HUES64 (cell line): ENCODE measurements at regions not wholly inside any gene's neighbourhood (a gene's known extent, or its start where the extent isn't known, plus 50 kb on each side); places are given as distances from the start of the nearest gene placed in this dataset.
"Not testable (repeated sequence)": the region's sequence is repeated elsewhere in the genome, so short reads cannot be mapped to it uniquely, and the experiment has no call there.

Experiments
- H3K27ac ChIP-seq: 2 replicates; pipeline ENCODE4 v1.7.0; 2013; ENCODE audit warnings: low read depth, low read length, inconsistent platforms
- H3K27me3 ChIP-seq: 2 replicates; pipeline ENCODE4 v1.6.1; 2013; ENCODE audit warnings: mild to moderate bottlenecking, low read length; ENCODE audit not compliant: insufficient read depth
- H3K36me3 ChIP-seq: 2 replicates; pipeline ENCODE4 v1.6.1; 2013; ENCODE audit warnings: mild to moderate bottlenecking, low read length; ENCODE audit not compliant: insufficient read depth
- H3K4me1 ChIP-seq: 2 replicates; pipeline ENCODE4 v1.6.1; 2013; ENCODE audit warnings: mild to moderate bottlenecking, low read length, moderate library complexity; ENCODE audit not compliant: insufficient read depth
- H3K4me3 ChIP-seq: 2 replicates; pipeline ENCODE4 v1.5.1; 2013; ENCODE audit warnings: mild to moderate bottlenecking, low read length, moderate library complexity
- H3K9ac ChIP-seq: 2 replicates; pipeline ENCODE4 v1.6.1; 2013; ENCODE audit warnings: mild to moderate bottlenecking, low read depth, low read length
- H3K9me3 ChIP-seq: 2 replicates; pipeline ENCODE4 v1.6.1; 2013; ENCODE audit warnings: low read depth, low read length; ENCODE audit not compliant: insufficient read depth
- WGBS: fragments of 150-250, 120-280 bp; methylation state at CpG from one replicate; pipeline ENCODE4 v1.1.7; 2013; ENCODE audit warnings: missing lambda C conversion rate; 5-methylcytosine and 5-hydroxymethylcytosine counted together

DNA sequence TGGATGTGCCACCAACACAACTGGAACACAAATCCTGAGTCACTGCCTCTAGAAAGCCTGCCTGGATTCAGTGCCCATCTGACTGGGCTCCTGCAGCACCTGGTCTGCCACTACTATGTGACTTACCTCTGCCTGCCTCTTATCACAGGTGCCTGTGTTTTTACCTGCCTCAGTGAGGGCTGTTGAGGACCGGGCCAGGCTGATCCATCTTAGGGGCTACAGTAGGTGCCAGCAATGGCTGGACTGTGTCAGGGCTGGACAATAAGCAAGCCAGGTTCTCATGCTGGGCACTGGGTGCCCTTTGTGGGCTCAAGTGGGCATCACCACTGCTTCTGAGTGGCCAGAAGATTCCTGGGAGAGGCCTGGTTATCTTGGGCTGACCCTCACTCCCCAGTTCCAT lies 948.6 kb upstream of the TPTE start:
- not testable (repeated sequence) for H3K4me3 ChIP-seq, H3K36me3 ChIP-seq, H3K27me3 ChIP-seq, H3K27ac ChIP-seq, H3K4me1 ChIP-seq, H3K9ac ChIP-seq
- 88% methylated on average over 1 of the region's 1 CpG for WGBS
- H3K9me3 ChIP-seq: peaks cover 14% of the 10 kb centered on the region; the same call in 1 of the 2 replicates

- no CpG with 5 or more reads among the region's 1 CpG for WGBS
- H3K36me3 ChIP-seq, H3K4me1 ChIP-seq, H3K9ac ChIP-seq, H3K27me3 ChIP-seq, H3K27ac ChIP-seq, H3K4me3 ChIP-seq: not testable (repeated sequence)
- H3K9me3 ChIP-seq: peaks cover 12% of the 10 kb centered on the region; the same call in 1 of the 2 replicates
Observed at GRCh38 chr21:9573528-9573927, 947.9 kb upstream of the TPTE start.

GRCh38 chr21:9579275-9579674 lies 942.1 kb upstream of the TPTE start:
- H3K27ac ChIP-seq, H3K9ac ChIP-seq, H3K4me3 ChIP-seq, H3K27me3 ChIP-seq, H3K9me3 ChIP-seq, H3K4me1 ChIP-seq, H3K36me3 ChIP-seq: not testable (repeated sequence)
- 92% methylated on average over 7 of the region's 17 CpGs for WGBS

DNA sequence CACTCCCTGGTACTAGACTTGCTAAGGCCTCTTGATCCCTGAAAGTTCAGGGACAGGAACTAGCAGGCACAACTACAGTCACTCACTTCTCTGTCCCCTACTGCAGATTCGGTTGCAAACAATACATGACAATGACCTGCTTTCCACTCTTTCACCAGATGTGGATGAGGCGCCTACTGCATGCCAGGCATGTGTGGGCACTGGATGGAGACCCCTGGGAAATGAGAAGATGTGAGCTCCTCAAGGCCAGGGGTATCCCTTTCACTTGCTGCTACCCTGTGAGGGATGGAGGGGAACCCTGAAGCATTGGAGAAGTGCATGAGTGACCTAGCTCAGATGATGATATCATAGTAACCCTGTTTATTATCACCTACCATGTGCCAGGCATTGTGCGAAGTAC lies 933.4 kb upstream of the TPTE start:
- H3K4me3 ChIP-seq, H3K9ac ChIP-seq, H3K36me3 ChIP-seq, H3K27me3 ChIP-seq, H3K4me1 ChIP-seq, H3K27ac ChIP-seq: not testable (repeated sequence)
- peaks cover 11% of the 10 kb centered on the region for H3K9me3 ChIP-seq
- WGBS: 40% methylated on average over 2 of the region's 3 CpGs

DNA sequence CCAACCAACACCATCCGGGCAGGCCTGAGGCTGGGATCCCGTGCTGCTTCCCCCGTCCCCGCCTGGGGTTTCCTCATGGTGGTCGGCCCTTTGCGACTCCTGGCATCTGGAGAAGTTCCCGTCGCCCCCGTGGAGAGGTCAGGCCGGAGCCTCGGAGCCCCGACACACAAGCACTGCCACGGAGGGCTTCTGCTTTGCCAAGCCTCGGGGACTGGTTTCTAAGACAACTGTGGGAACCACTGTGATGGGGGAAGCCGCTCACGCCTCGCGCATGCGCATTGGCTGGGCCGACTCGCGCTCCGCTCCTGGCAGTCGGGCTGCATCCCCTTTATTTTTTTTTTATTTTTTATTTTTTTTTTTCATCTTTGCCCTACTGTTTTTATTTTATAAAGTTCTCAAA lies 928.8 kb upstream of the TPTE start:
- WGBS: no CpG with 5 or more reads among the region's 24 CpGs
- not testable (repeated sequence) for H3K4me3 ChIP-seq, H3K4me1 ChIP-seq, H3K9me3 ChIP-seq, H3K9ac ChIP-seq, H3K27me3 ChIP-seq, H3K27ac ChIP-seq, H3K36me3 ChIP-seq

DNA sequence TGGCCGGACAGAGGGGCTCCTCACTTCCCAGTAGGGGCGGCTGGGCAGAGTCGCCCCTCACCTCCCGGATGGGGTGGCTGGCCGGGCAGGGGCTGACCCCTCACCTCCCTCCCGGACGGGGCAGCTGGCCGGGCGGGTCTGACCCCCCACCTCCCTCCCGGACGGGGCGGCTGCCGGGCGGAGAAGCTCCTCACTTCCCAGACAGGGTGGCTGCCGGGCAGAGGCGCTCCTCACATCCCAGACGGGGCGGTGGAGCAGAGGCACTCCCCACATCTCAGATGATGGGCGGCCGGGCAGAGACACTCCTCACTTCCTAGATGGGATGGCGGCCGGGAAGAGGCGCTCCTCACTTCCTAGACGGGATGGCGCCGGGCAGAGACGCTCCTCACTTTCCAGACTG lies 927.7 kb upstream of the TPTE start:
- H3K36me3 ChIP-seq: not testable (repeated sequence)
- WGBS: 84% methylated on average over 13 of the region's 27 CpGs

GRCh38 chr21:9614011-9614410 lies 907.4 kb upstream of the TPTE start:
- H3K36me3 ChIP-seq, H3K4me3 ChIP-seq, H3K4me1 ChIP-seq, H3K27me3 ChIP-seq, H3K27ac ChIP-seq, H3K9ac ChIP-seq, H3K9me3 ChIP-seq: not testable (repeated sequence)
- 88% methylated on average over 14 of the region's 23 CpGs for WGBS

More for the DNA sequence above, 927.7 kb upstream of the TPTE start:
- not testable (repeated sequence) for H3K9me3 ChIP-seq, H3K4me1 ChIP-seq, H3K4me3 ChIP-seq, H3K9ac ChIP-seq, H3K27me3 ChIP-seq, H3K27ac ChIP-seq

GRCh38 chr21:9621121-9621793 lies 900.1 kb upstream of the TPTE start:
- WGBS: no CpG with 5 or more reads among the region's 2 CpGs

DNA sequence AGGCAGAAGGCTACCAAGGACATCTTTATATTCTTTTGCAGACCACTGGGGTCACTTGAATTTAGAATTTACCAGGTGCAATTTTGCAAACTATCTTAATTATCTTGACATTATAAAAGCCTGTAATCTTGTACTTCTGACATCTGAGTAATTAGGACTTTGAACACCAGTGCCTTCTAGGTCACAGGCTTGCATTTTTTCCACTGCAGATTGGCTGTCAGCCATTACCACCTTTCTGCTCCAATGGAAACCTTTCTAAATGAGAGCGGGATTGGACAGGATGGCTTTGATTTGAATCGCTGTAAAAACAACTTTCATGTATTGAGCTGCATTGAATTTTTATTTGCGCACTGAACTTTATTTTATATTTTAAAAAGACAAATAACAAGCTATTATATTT lies 893.3 kb upstream of the TPTE start:
- H3K27me3 ChIP-seq, H3K36me3 ChIP-seq, H3K27ac ChIP-seq, H3K9me3 ChIP-seq, H3K9ac ChIP-seq, H3K4me1 ChIP-seq, H3K4me3 ChIP-seq: not testable (repeated sequence)
- no CpG with 5 or more reads among the region's 3 CpGs for WGBS

More at GRCh38 chr21:9621121-9621793, 900.1 kb upstream of the TPTE start:
- H3K4me1 ChIP-seq, H3K36me3 ChIP-seq, H3K27ac ChIP-seq, H3K4me3 ChIP-seq, H3K9me3 ChIP-seq, H3K27me3 ChIP-seq, H3K9ac ChIP-seq: not testable (repeated sequence)

DNA sequence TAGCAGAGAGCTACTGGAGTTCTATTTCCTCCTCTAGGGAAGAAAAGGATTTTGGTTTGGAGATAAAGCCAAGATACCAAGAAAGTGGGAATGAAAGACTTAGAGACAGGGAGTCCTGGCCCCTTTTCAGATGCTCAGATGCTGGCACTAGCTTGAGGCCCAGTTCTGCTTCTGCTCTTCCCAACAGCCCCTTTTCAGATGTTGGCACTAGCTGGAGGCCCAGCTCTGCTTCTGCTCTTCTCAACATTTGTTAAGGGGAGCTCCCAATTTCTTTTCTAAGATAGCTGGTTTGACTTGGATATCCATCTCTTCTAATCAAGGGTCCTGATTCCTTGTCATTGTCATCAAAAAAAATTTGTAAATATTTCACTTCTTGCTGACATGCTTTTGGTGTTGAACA lies 874.0 kb upstream of the TPTE start:
- peaks cover 56% of the 10 kb centered on the region for H3K9me3 ChIP-seq
- H3K9ac ChIP-seq, H3K27ac ChIP-seq, H3K27me3 ChIP-seq, H3K4me1 ChIP-seq, H3K36me3 ChIP-seq, H3K4me3 ChIP-seq: not testable (repeated sequence)

DNA sequence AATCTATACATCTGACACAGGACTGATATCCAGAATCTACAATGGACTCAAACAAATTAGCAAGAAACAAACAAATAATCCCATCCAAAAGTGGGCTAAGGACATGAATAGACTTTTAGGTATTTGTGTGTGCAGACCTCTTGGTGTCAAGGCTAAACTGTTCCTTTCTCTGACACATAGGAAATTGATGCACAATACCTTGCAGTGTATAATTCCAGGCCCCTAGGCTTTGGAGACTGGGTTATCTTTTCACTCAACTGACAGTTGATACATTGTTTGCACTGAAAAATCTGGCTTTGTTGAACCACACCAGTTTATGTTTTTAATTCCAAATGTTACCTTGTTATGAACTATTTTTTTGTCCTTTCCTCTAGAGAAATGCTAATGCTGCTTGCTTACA lies 873.1 kb upstream of the TPTE start:
- H3K9me3 ChIP-seq: peaks cover 64% of the 10 kb centered on the region
- H3K36me3 ChIP-seq, H3K9ac ChIP-seq, H3K4me1 ChIP-seq, H3K4me3 ChIP-seq, H3K27me3 ChIP-seq, H3K27ac ChIP-seq: not testable (repeated sequence)

DNA sequence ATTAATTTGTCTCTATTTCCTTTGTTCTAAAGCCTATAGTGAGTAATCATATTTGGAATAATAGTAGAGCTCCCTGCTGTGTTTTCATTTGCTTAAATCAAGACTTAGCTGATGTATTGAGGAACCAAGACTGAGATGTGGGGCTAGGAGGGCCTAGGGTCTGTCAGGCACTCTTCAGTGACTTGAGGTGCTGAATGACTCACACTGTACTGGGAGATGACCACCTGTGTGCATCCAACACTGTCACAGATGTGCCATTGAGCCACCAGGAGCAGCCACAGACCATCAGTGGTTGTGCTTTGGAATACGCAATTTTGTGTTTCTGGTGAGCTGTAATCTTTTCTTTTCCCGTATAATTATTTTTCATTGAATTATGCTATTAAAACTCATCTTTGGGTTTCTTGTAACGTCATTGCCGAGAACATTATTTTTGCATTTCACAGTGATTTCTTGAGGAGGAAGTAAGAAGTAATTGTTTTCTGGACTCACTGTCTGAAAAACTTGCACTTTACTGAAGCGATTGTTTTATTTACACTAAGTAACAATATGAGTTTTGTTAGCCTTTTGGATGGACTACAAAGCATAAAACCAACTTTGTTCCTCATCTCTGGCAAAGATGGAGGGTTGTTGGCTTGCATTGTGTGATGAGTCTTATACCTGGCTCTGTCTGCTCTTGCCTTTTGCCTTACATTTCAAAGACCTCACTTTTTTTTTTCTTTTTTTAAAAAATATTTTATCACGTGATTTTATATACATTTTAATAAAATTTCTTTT lies 872.2 kb upstream of the TPTE start:
- WGBS: 91% methylated on average over 4 of the region's 6 CpGs
- H3K4me3 ChIP-seq, H3K9ac ChIP-seq, H3K27ac ChIP-seq, H3K36me3 ChIP-seq, H3K4me1 ChIP-seq, H3K27me3 ChIP-seq: not testable (repeated sequence)
- H3K9me3 ChIP-seq: peaks cover 72% of the 10 kb centered on the region
